Hepatocyte (in vitro differentiated cells): ENCODE measurements at regions not wholly inside any gene's neighbourhood (a gene's known extent, or its start where the extent isn't known, plus 50 kb on each side); places are given as distances from the start of the nearest gene placed in this dataset.

Experiments
- EZH2 ChIP-seq: fragments of 200-600 bp; sonication (generic); IDR thresholded peaks from 2 replicates; pipeline ENCODE4 v1.6.1; 2016; ENCODE audit warnings: antibody characterized with exemption, mild to moderate bottlenecking, borderline replicate concordance
- TF ChIP-seq, protein P1 (sequence below): fragments of 200-600 bp; sonication (generic); IDR thresholded peaks from 2 replicates; pipeline ENCODE4 v1.5.1; 2016; ENCODE audit warnings: antibody characterized with exemption, mild to moderate bottlenecking; ENCODE audit not compliant: poor library complexity

DNA sequence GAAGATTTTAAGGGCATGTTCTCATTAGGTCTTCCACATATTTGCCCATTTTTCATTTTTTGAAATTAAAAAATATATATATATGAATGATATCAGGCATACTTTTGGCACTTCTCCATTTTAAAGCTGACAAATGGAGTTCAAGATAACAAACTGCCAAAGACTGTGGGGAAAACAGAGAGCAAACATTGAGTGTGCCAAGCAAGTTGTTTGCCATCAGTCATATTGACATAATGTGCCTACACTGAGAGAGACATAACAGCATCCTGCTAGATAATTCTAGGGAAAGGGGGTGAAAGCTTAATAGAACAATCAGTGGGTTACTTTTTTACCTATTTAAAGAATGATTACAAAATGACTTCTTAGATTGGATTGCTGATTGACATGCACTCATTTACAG lies 529.4 kb upstream of the CXADR start:
- TF ChIP-seq, protein P1, sequence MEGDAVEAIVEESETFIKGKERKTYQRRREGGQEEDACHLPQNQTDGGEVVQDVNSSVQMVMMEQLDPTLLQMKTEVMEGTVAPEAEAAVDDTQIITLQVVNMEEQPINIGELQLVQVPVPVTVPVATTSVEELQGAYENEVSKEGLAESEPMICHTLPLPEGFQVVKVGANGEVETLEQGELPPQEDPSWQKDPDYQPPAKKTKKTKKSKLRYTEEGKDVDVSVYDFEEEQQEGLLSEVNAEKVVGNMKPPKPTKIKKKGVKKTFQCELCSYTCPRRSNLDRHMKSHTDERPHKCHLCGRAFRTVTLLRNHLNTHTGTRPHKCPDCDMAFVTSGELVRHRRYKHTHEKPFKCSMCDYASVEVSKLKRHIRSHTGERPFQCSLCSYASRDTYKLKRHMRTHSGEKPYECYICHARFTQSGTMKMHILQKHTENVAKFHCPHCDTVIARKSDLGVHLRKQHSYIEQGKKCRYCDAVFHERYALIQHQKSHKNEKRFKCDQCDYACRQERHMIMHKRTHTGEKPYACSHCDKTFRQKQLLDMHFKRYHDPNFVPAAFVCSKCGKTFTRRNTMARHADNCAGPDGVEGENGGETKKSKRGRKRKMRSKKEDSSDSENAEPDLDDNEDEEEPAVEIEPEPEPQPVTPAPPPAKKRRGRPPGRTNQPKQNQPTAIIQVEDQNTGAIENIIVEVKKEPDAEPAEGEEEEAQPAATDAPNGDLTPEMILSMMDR: no peak
- no peak for TF ChIP-seq EZH2
